Brain pericyte (primary cell): ENCODE measurements at regions not wholly inside any gene's neighbourhood (a gene's known extent, or its start where the extent isn't known, plus 50 kb on each side); places are given as distances from the start of the nearest gene placed in this dataset.
"Not testable (repeated sequence)": the region's sequence is repeated elsewhere in the genome, so short reads cannot be mapped to it uniquely, and the experiment has no call there.

Experiments used
- DNase-seq: peaks from one replicate; pipeline ENCODE4 v3.0.0-alpha.2; 2012; ENCODE audit warnings: low read depth, low spot score

- DNase-seq = no peak
Observed at GRCh38 chr4:129998436-129999150, 902.6 kb downstream of the C4orf33 start.

- DNase-seq = no peak
Observed at GRCh38 chr4:129999156-129999555, 903.2 kb downstream of the C4orf33 start.

GRCh38 chr4:130008461-130008860 lies 912.5 kb downstream of the C4orf33 start:
- DNase-seq = no peak

GRCh38 chr4:130012806-130013205 lies 916.9 kb downstream of the C4orf33 start:
- not testable (repeated sequence) for DNase-seq

- no peak for DNase-seq
Observed at GRCh38 chr4:130021706-130022105, 925.8 kb downstream of the C4orf33 start.

GRCh38 chr4:130023088-130023487 lies 927.1 kb downstream of the C4orf33 start:
- DNase-seq = no peak

- no peak for DNase-seq
Observed at GRCh38 chr4:130025701-130026100, 929.7 kb downstream of the C4orf33 start.

- DNase-seq = no peak
Observed at GRCh38 chr4:130026185-130026584, 930.2 kb downstream of the C4orf33 start.

GRCh38 chr4:130027973-130028372 lies 932.0 kb downstream of the C4orf33 start:
- DNase-seq = no peak

- DNase-seq = no peak
Observed at GRCh38 chr4:130028552-130028951, 932.6 kb downstream of the C4orf33 start.

GRCh38 chr4:130029442-130029841 lies 933.5 kb downstream of the C4orf33 start:
- no peak for DNase-seq

GRCh38 chr4:130031858-130032257 lies 935.9 kb downstream of the C4orf33 start:
- DNase-seq = no peak

- not testable (repeated sequence) for DNase-seq
Observed at GRCh38 chr4:130033657-130034056, 937.7 kb downstream of the C4orf33 start.

- DNase-seq = no peak
Observed at GRCh38 chr4:130034876-130035275, 938.9 kb downstream of the C4orf33 start.

GRCh38 chr4:130035391-130035790 lies 939.4 kb downstream of the C4orf33 start:
- DNase-seq = no peak

- not testable (repeated sequence) for DNase-seq
Observed at GRCh38 chr4:130037866-130038265, 941.9 kb downstream of the C4orf33 start.

GRCh38 chr4:130038540-130038939 lies 942.6 kb downstream of the C4orf33 start:
- not testable (repeated sequence) for DNase-seq

GRCh38 chr4:130043732-130044160 lies 947.8 kb downstream of the C4orf33 start:
- no peak for DNase-seq

GRCh38 chr4:130044788-130045531 lies 949.0 kb downstream of the C4orf33 start:
- DNase-seq = no peak

GRCh38 chr4:130053723-130054122 lies 957.8 kb downstream of the C4orf33 start:
- DNase-seq = no peak

- no peak for DNase-seq
Observed at GRCh38 chr4:130054908-130055307, 959.0 kb downstream of the C4orf33 start.

GRCh38 chr4:130056286-130056685 lies 960.3 kb downstream of the C4orf33 start:
- no peak for DNase-seq

- no peak for DNase-seq
Observed at GRCh38 chr4:130064471-130064870, 968.5 kb downstream of the C4orf33 start.
